NCI-H2196 treated with DMSO at 0.1 percent for 48 hours (cell line): ENCODE measurements at regions not wholly inside any gene's neighbourhood (a gene's known extent, or its start where the extent isn't known, plus 50 kb on each side); places are given as distances from the start of the nearest gene placed in this dataset.

Experiments used
- DNase-seq: peaks from one replicate; lab custom pipeline; 2025; ENCODE audit not compliant: unreplicated experiment; lab: John Stamatoyannopoulos, UW

GRCh38 chr16:51359141-51359955, 208.3 kb upstream of the SALL1 start:
- peak; percentile 5 for DNase-seq

- no peak for DNase-seq
Measured at GRCh38 chr16:51357839-51358238, 206.8 kb upstream of the SALL1 start.

GRCh38 chr16:51355875-51356274, 204.8 kb upstream of the SALL1 start:
- no peak for DNase-seq

GRCh38 chr16:51355195-51355594, 204.1 kb upstream of the SALL1 start:
- no peak for DNase-seq

GRCh38 chr16:51353055-51353454, 202.0 kb upstream of the SALL1 start:
- DNase-seq, result no peak

DNA sequence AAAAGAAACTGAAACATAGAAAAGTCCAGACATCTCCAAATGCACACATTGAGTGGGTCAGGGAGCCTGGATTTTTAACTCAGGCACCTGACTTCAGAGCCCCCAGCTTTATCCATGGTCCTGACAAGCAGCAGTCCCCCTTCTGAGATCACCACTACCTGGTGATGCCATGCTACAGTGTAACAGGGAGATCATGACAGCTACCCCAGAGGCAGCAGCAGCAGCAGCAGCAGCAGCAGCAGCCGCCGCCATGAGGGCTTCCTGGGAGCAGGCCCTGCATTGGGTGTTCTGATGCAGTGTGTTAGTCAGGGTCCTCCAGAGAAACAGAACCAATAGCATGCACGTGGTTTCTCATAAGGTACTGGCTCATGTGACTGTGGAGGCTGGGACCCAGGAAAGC, 198.6 kb upstream of the SALL1 start:
- DNase-seq, result no peak

GRCh38 chr16:51343411-51343810, 192.3 kb upstream of the SALL1 start:
- DNase-seq, result no peak

DNA sequence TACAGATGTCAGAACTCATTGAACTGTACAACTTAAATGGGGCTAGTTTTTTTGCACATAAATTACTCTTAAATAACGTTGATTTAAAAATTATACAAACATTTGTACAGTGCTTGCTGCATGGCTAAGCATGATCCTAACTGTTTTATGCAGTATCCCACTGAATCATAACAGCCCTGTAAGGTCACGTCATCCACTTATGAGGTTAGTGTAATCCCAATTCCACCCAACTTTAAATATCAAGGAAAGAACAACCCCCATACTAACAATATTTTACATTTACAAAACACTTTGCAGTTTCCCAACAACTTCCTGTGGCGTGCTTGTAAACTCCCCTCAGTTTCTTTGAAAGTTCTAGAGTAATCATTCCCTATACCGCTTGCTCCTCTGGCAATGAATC, 190.1 kb upstream of the SALL1 start:
- DNase-seq, result no peak

DNA sequence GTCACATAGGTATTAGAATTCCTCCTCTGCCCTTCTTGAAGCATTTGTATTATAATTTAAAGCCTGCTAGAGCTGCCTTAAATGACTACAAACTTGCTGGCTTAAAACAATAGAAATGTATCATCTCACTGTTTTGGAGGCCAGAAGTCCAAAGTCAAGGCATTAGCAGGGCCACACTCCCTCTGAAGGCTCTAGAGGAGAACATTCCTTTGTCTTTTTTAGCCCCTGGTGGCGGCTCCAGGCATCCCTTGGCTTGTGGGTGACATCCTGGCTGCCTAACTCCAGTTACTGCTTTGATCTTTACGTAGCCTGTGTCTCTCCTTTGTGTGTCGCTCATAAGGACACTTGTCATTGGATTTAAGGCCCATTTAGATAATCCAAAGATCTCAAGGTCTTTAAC, 186.6 kb upstream of the SALL1 start:
- no peak for DNase-seq

- no peak for DNase-seq
Measured at GRCh38 chr16:51328733-51329132, 177.7 kb upstream of the SALL1 start.

- no peak for DNase-seq
Measured at GRCh38 chr16:51327001-51327400, 175.9 kb upstream of the SALL1 start.

GRCh38 chr16:51326131-51326856, 175.2 kb upstream of the SALL1 start:
- DNase-seq, result no peak

GRCh38 chr16:51321251-51321650, 170.2 kb upstream of the SALL1 start:
- DNase-seq, result no peak

GRCh38 chr16:51317575-51317974, 166.5 kb upstream of the SALL1 start:
- no peak for DNase-seq

- DNase-seq, result no peak
Measured at GRCh38 chr16:51313198-51313597, 162.1 kb upstream of the SALL1 start.

DNA sequence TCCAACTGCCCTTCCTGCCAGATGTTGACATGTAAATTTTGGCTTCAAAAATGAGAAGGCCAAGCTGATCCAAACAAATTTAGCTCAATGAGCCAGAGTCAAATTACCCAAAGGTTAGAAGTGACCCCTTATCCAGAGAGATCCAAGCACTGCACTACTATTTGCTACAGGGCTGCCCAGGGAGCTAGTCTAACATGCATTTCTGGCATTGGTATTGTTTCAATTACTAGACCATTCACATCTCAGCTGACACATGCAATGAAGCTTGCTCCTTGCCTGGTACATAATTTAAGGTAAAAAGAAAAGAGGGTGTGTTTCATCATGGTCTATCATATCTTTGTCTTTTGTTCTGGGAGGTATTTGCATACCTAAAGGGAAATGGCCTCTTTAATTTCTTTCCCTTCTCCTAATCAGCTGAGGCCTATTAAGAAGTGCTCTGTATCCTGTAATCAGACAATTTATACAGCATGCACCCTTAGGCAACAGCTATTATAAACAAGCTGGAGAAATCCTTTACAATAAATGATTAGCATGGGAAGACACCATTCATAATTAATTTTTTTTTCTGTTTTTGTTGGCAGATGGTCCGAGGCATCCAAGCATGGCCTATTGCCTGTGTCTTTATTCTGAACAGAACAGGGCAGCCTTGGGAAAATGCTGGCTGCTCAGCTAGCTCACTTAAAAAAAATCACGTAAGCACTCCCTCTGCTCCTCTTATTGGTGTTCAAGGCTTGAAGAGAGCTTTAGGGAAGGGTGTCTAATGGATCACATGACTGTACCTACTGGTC, 161.5 kb upstream of the SALL1 start:
- no peak for DNase-seq

DNA sequence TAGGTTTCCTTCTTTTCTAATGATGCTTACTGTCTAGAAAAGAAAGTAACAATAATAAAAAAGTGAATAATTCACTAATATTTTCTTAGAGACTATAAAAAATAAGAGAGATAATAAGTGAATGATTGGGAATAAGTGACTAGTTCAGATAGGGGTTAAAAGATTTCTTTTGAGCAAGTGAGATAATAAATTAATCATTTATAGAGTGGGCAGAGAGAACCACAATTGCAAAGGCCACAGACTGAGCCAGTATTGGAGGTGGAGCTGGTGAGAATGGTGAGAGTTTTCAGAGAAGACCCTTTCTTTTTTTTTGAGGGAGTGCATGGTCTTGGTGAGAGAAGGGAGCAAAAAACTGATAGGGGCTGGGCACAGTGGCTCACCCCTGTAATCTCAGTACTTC, 159.1 kb upstream of the SALL1 start:
- no peak for DNase-seq

- DNase-seq, result no peak
Measured at GRCh38 chr16:51306886-51307595, 156.0 kb upstream of the SALL1 start.

DNA sequence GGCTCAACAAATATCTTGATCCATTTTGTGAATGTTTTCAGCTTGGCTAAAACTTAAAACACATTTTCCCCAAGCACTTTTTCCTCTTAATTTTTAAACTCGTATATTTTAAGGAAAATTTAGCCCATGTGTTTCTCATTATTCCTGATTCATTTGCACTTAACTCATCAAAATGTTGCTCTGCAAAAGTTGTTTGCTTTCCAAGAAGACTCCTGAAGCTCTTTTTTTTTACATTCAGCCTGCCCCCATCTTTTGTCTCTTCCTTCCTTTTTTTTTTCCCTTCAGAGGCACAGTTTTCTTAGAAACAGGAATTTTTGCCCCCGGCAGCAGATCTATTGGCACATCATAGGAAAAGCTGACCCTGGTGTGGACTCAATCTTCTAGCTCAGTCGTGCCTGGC, 155.0 kb upstream of the SALL1 start:
- DNase-seq, result no peak

GRCh38 chr16:51305337-51305736, 154.3 kb upstream of the SALL1 start:
- no peak for DNase-seq

DNA sequence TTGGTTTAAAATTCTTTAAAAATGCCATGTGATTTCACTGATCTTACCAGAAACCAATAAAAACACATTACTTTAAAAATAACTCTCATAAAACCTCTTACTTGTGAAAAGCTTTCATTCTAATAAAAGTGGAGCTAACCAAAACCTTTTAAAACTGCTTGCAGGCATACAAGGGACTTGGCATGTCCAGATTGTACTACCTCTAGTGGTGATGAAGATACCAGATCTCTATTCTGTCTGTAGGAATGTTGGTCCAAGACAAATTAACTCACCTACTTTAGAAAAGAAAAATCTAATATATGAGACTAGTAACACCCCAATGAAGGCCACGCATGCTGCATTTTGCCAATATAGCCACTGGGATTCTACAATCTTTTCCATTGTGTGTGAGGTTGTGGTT, 151.0 kb upstream of the SALL1 start:
- DNase-seq, result no peak
